Amniotic stem cell (primary cell): ENCODE measurements at regions not wholly inside any gene's neighbourhood (a gene's known extent, or its start where the extent isn't known, plus 50 kb on each side); places are given as distances from the start of the nearest gene placed in this dataset.

Source experiments
- DNase-seq: peaks from one replicate; lab custom pipeline; 2025; lab: John Stamatoyannopoulos, UW

- no peak for DNase-seq
These were observed 521.5 kb upstream of the ZFHX3 start for GRCh38 chr16:73569266-73569980.

- no peak for DNase-seq
These were observed 520.8 kb upstream of the ZFHX3 start for GRCh38 chr16:73568769-73569168.

GRCh38 chr16:73565925-73566324, 518.0 kb upstream of the ZFHX3 start:
- DNase-seq = no peak

GRCh38 chr16:73565263-73565662, 517.3 kb upstream of the ZFHX3 start:
- DNase-seq = no peak

- DNase-seq = no peak
These were observed 515.8 kb upstream of the ZFHX3 start for GRCh38 chr16:73563709-73564108.

- no peak for DNase-seq
These were observed 512.6 kb upstream of the ZFHX3 start for GRCh38 chr16:73560497-73560896.

- no peak for DNase-seq
These were observed 510.3 kb upstream of the ZFHX3 start for GRCh38 chr16:73558219-73558618.

- no peak for DNase-seq
These were observed 506.2 kb upstream of the ZFHX3 start for GRCh38 chr16:73553941-73554660.

GRCh38 chr16:73549984-73550631, 502.2 kb upstream of the ZFHX3 start:
- no peak for DNase-seq

GRCh38 chr16:73547552-73548403, 499.9 kb upstream of the ZFHX3 start:
- no peak for DNase-seq

GRCh38 chr16:73546341-73546845, 498.5 kb upstream of the ZFHX3 start:
- no peak for DNase-seq

- no peak for DNase-seq
These were observed 497.8 kb upstream of the ZFHX3 start for GRCh38 chr16:73545755-73546154.

- DNase-seq = no peak
These were observed 497.4 kb upstream of the ZFHX3 start for GRCh38 chr16:73545290-73545689.

GRCh38 chr16:73544826-73545225, 496.9 kb upstream of the ZFHX3 start:
- DNase-seq = no peak

GRCh38 chr16:73543970-73544599, 496.2 kb upstream of the ZFHX3 start:
- no peak for DNase-seq

GRCh38 chr16:73543331-73543969, 495.5 kb upstream of the ZFHX3 start:
- DNase-seq = no peak

- no peak for DNase-seq
These were observed 495.0 kb upstream of the ZFHX3 start for GRCh38 chr16:73542885-73543284.

- DNase-seq = no peak
These were observed 490.0 kb upstream of the ZFHX3 start for GRCh38 chr16:73537921-73538320.

GRCh38 chr16:73536931-73537330, 489.0 kb upstream of the ZFHX3 start:
- DNase-seq = no peak

- no peak for DNase-seq
These were observed 483.1 kb upstream of the ZFHX3 start for GRCh38 chr16:73531021-73531420.

GRCh38 chr16:73530529-73530928, 482.6 kb upstream of the ZFHX3 start:
- DNase-seq = no peak
